GM12874 (cell line): ENCODE measurements at regions not wholly inside any gene's neighbourhood (a gene's known extent, or its start where the extent isn't known, plus 50 kb on each side); places are given as distances from the start of the nearest gene placed in this dataset.

Experiments
- CTCF ChIP-seq: IDR thresholded peaks from 2 replicates; pipeline ENCODE4 v1.5.1; 2011; ENCODE audit warnings: low read depth, mild to moderate bottlenecking, control low read depth, low read length, moderate library complexity; ENCODE audit not compliant: insufficient read depth

- no peak for TF ChIP-seq CTCF
These were observed 90.1 kb upstream of the KLF7 start for GRCh38 chr2:207255565-207256470.

- TF ChIP-seq CTCF = no peak
These were observed 90.9 kb upstream of the KLF7 start for GRCh38 chr2:207256476-207257207.

- no peak for TF ChIP-seq CTCF
These were observed 91.8 kb upstream of the KLF7 start for GRCh38 chr2:207257251-207258250.

GRCh38 chr2:207258263-207258991, 92.7 kb upstream of the KLF7 start:
- no peak for TF ChIP-seq CTCF

- TF ChIP-seq CTCF = no peak
These were observed 94.3 kb upstream of the KLF7 start for GRCh38 chr2:207260021-207260420.

GRCh38 chr2:207260947-207261346, 95.2 kb upstream of the KLF7 start:
- no peak for TF ChIP-seq CTCF
